HFFc6 (cell line): ENCODE measurements at regions not wholly inside any gene's neighbourhood (a gene's known extent, or its start where the extent isn't known, plus 50 kb on each side); places are given as distances from the start of the nearest gene placed in this dataset.
"Not testable (repeated sequence)": the region's sequence is repeated elsewhere in the genome, so short reads cannot be mapped to it uniquely, and the experiment has no call there.

Source experiments
- DNase-seq: peaks from one replicate; pipeline ENCODE4 v3.0.0-alpha.2; 2018
- H3K27ac Mint-ChIP-seq: 2 replicates; pipeline ENCODE4 v1.8.0; 2020; ENCODE audit warnings: mild to moderate bottlenecking, mixed read lengths
- H3K27me3 Mint-ChIP-seq: 2 replicates; pipeline ENCODE4 v1.8.0; 2021; ENCODE audit warnings: mild to moderate bottlenecking, moderate library complexity, mixed read lengths; ENCODE audit not compliant: insufficient read depth
- H3K36me3 Mint-ChIP-seq: 2 replicates; pipeline ENCODE4 v1.8.0; 2021; ENCODE audit warnings: low read depth, mixed read lengths
- H3K4me1 Mint-ChIP-seq: 2 replicates; pipeline ENCODE4 v1.8.0; 2020; ENCODE audit warnings: low read depth, mixed read lengths
- H3K4me3 Mint-ChIP-seq: 2 replicates; pipeline ENCODE4 v1.8.0; 2020; ENCODE audit warnings: mild to moderate bottlenecking, moderate library complexity, mixed read lengths
- H3K9me3 Mint-ChIP-seq: 2 replicates; pipeline ENCODE4 v1.8.0; 2020; ENCODE audit warnings: mild to moderate bottlenecking, mixed read lengths
- TF ChIP-seq, protein P1 (sequence below): fragments of 200-600 bp; sonication (generic); IDR thresholded peaks from 2 replicates; pipeline ENCODE4 v1.5.0; 2021; ENCODE audit warnings: antibody characterized with exemption, mild to moderate bottlenecking

- Mint-ChIP-seq H3K4me1 (no peaks in the 10 kb centered on the region), H3K4me3 (no peak overlapping the region), H3K27ac (no peak overlapping the region), H3K9me3 (no peaks in the 10 kb centered on the region), H3K36me3 (no peaks in the 10 kb centered on the region), H3K27me3 (no peaks in the 10 kb centered on the region)
- no peak for DNase-seq
- TF ChIP-seq, protein P1, sequence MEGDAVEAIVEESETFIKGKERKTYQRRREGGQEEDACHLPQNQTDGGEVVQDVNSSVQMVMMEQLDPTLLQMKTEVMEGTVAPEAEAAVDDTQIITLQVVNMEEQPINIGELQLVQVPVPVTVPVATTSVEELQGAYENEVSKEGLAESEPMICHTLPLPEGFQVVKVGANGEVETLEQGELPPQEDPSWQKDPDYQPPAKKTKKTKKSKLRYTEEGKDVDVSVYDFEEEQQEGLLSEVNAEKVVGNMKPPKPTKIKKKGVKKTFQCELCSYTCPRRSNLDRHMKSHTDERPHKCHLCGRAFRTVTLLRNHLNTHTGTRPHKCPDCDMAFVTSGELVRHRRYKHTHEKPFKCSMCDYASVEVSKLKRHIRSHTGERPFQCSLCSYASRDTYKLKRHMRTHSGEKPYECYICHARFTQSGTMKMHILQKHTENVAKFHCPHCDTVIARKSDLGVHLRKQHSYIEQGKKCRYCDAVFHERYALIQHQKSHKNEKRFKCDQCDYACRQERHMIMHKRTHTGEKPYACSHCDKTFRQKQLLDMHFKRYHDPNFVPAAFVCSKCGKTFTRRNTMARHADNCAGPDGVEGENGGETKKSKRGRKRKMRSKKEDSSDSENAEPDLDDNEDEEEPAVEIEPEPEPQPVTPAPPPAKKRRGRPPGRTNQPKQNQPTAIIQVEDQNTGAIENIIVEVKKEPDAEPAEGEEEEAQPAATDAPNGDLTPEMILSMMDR, result no peak
Measured at GRCh38 chr5:108503986-108504385, 122.1 kb upstream of the FBXL17 start.

GRCh38 chr5:108495615-108496014 is 113.7 kb upstream of the FBXL17 start:
- not testable (repeated sequence) for H3K4me3 Mint-ChIP-seq, DNase-seq, H3K36me3 Mint-ChIP-seq, H3K4me1 Mint-ChIP-seq, H3K27me3 Mint-ChIP-seq, H3K9me3 Mint-ChIP-seq, H3K27ac Mint-ChIP-seq

DNA sequence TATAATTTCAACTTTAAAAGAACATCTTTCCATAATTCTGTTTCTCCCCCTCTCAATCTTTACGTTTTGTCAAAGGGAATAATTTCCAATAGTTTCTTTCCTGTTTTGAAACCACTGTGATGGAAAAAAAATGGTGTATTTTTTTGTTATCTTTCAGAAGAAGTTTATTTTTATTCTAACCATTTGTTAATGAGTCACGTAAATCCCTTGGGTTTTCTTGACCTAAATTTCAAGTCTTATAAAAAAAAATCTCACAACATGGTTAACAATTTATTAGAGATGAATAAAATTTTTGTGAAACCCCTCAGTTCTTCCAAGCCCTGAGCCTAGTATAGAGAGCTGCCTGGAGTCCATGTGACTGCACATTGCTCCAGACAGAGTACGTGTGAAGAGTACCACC is 106.1 kb upstream of the FBXL17 start:
- TF ChIP-seq, protein P1, result no peak
- Mint-ChIP-seq H3K4me3 (no peak overlapping the region), H3K9me3 (no peaks in the 10 kb centered on the region; the same call in 1 of the 2 replicates), H3K36me3 (no peaks in the 10 kb centered on the region), H3K4me1 (no peaks in the 10 kb centered on the region), H3K27ac (no peak overlapping the region), H3K27me3 (no peaks in the 10 kb centered on the region)
- no peak for DNase-seq

- no peaks in the 10 kb centered on the region for H3K4me1 Mint-ChIP-seq
- H3K4me3 Mint-ChIP-seq, result no peak overlapping the region
Measured at GRCh38 chr5:108484035-108484434, 102.1 kb upstream of the FBXL17 start.

GRCh38 chr5:108481355-108481931 is 99.5 kb upstream of the FBXL17 start:
- Mint-ChIP-seq H3K27ac (no peak overlapping the region), H3K36me3 (no peaks in the 10 kb centered on the region), H3K4me3 (no peak overlapping the region), H3K4me1 (no peaks in the 10 kb centered on the region), H3K9me3 (no peaks in the 10 kb centered on the region), H3K27me3 (peaks cover 5% of the 10 kb centered on the region; the same call in 1 of the 2 replicates)
- DNase-seq, result peak; percentile 6
- TF ChIP-seq, protein P1, result peak; percentile 62; the same call in 1 of the 2 replicates

More at GRCh38 chr5:108484035-108484434, 102.1 kb upstream of the FBXL17 start:
- Mint-ChIP-seq H3K9me3 (no peaks in the 10 kb centered on the region; the same call in 1 of the 2 replicates), H3K36me3 (no peaks in the 10 kb centered on the region), H3K27me3 (no peaks in the 10 kb centered on the region), H3K27ac (no peak overlapping the region)
- TF ChIP-seq, protein P1, result no peak
- no peak for DNase-seq

DNA sequence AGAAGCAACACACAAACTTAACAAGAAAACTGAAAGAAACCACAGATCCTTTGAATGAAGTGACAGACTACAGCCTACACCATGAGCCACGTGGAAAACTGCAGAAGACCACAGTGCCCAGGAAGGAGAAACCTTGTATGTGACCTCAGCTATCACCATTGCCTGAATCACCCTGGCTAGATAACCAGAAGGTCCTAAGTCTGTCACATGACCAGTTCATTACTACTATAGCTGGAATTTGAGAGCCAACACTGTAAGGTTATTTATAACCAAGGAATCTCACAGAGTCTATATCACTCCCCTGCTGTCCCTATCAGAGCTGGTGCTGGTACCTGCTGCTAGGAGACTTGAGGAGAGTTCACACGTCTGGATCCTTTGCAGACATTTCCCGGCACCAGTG is 90.3 kb upstream of the FBXL17 start:
- peak; percentile 5 for DNase-seq
- no peaks in the 10 kb centered on the region for H3K27me3 Mint-ChIP-seq

More for the DNA sequence above, 90.3 kb upstream of the FBXL17 start:
- Mint-ChIP-seq H3K4me1 (no peaks in the 10 kb centered on the region), H3K4me3 (no peak overlapping the region), H3K36me3 (no peaks in the 10 kb centered on the region), H3K27ac (no peak overlapping the region), H3K9me3 (no peaks in the 10 kb centered on the region; the same call in 1 of the 2 replicates)
- TF ChIP-seq, protein P1, result no peak
